NCI-H2107 (cell line): ENCODE measurements at regions not wholly inside any gene's neighbourhood (a gene's known extent, or its start where the extent isn't known, plus 50 kb on each side); places are given as distances from the start of the nearest gene placed in this dataset.
A peak's percentile ranks its signal among the peaks of the same experiment; 100 is the strongest.

Source experiments
- DNase-seq: peaks from one replicate; lab custom pipeline; 2025; lab: John Stamatoyannopoulos, UW

- no peak for DNase-seq
Measured at GRCh38 chr13:74406420-74406819, 272.2 kb upstream of the KLF12 start.

GRCh38 chr13:74398599-74398998, 264.4 kb upstream of the KLF12 start:
- no peak for DNase-seq

GRCh38 chr13:74389056-74389455, 254.9 kb upstream of the KLF12 start:
- DNase-seq = no peak

GRCh38 chr13:74388626-74389025, 254.4 kb upstream of the KLF12 start:
- DNase-seq = no peak

GRCh38 chr13:74372511-74372910, 238.3 kb upstream of the KLF12 start:
- DNase-seq = no peak

GRCh38 chr13:74367193-74367592, 233.0 kb upstream of the KLF12 start:
- DNase-seq = no peak

GRCh38 chr13:74361274-74361673, 227.1 kb upstream of the KLF12 start:
- no peak for DNase-seq

GRCh38 chr13:74346960-74347359, 212.8 kb upstream of the KLF12 start:
- DNase-seq = no peak

- no peak for DNase-seq
Measured at GRCh38 chr13:74338341-74338740, 204.1 kb upstream of the KLF12 start.

GRCh38 chr13:74336546-74336945, 202.3 kb upstream of the KLF12 start:
- no peak for DNase-seq

GRCh38 chr13:74335370-74335769, 201.2 kb upstream of the KLF12 start:
- no peak for DNase-seq

- DNase-seq = no peak
Measured at GRCh38 chr13:74329962-74330361, 195.8 kb upstream of the KLF12 start.

GRCh38 chr13:74325106-74325505, 190.9 kb upstream of the KLF12 start:
- no peak for DNase-seq

GRCh38 chr13:74324338-74324737, 190.1 kb upstream of the KLF12 start:
- no peak for DNase-seq

GRCh38 chr13:74322562-74322961, 188.4 kb upstream of the KLF12 start:
- no peak for DNase-seq

GRCh38 chr13:74320282-74320681, 186.1 kb upstream of the KLF12 start:
- DNase-seq = no peak

- no peak for DNase-seq
Measured at GRCh38 chr13:74316547-74316946, 182.3 kb upstream of the KLF12 start.

GRCh38 chr13:74306496-74306895, 172.3 kb upstream of the KLF12 start:
- no peak for DNase-seq

- DNase-seq = peak; percentile 3
Measured at GRCh38 chr13:74305876-74306275, 171.7 kb upstream of the KLF12 start.

- no peak for DNase-seq
Measured at GRCh38 chr13:74301258-74301935, 167.2 kb upstream of the KLF12 start.

- DNase-seq = no peak
Measured at GRCh38 chr13:74300162-74300561, 166.0 kb upstream of the KLF12 start.

GRCh38 chr13:74299721-74300120, 165.5 kb upstream of the KLF12 start:
- no peak for DNase-seq

- no peak for DNase-seq
Measured at GRCh38 chr13:74298923-74299322, 164.7 kb upstream of the KLF12 start.
